Panc1 (cell line): ENCODE measurements at regions not wholly inside any gene's neighbourhood (a gene's known extent, or its start where the extent isn't known, plus 50 kb on each side); places are given as distances from the start of the nearest gene placed in this dataset.

Experiments
- CTCF ChIP-seq: fragments of 450-650 bp; IDR thresholded peaks from 2 replicates; pipeline ENCODE4 v1.5.1; 2017; ENCODE audit warnings: mild to moderate bottlenecking
- SIN3A ChIP-seq: IDR thresholded peaks from 2 replicates; pipeline ENCODE4 v1.6.1; 2012; ENCODE audit warnings: low read depth, mild to moderate bottlenecking, low read length, moderate library complexity, borderline replicate concordance; ENCODE audit not compliant: insufficient read depth

GRCh38 chr10:110391541-110391940, 86.8 kb upstream of the SMNDC1 start:
- TF ChIP-seq SIN3A (no peak), CTCF (no peak)
